Natural killer cell (primary cell): ENCODE measurements at regions not wholly inside any gene's neighbourhood (a gene's known extent, or its start where the extent isn't known, plus 50 kb on each side); places are given as distances from the start of the nearest gene placed in this dataset.

ENCODE experiments used
- ATAC-seq, 3 donors: fragments of 150-1000 bp in 2 of 3; fragments of 200-7000 bp in 1 of 3; cut with Tn5 transposase; 1 replicate in 1 of 3; 2 replicates in 2 of 3; pipeline ENCODE4 v1.10.0; 2021; ENCODE audit warnings: mild to moderate bottlenecking in 2 of 3, moderate library complexity in 2 of 3
- DNase-seq, 2 donors: peaks; one replicate each; pipeline versions ENCODE4 v3.0.0 to v3.0.0-alpha.2; 2013 to 2021; ENCODE audit warnings: mixed read lengths in 1 of 2
- H3K27ac ChIP-seq: one replicate; pipeline ENCODE4 v1.5.1; 2013; ENCODE audit warnings: mild to moderate bottlenecking, low read length
- H3K27me3 ChIP-seq: one replicate; pipeline ENCODE4 v1.6.1; 2013; ENCODE audit warnings: low read length; ENCODE audit not compliant: control insufficient read depth, insufficient read depth
- H3K36me3 ChIP-seq: one replicate; pipeline ENCODE4 v1.6.1; 2013; ENCODE audit warnings: low read length; ENCODE audit not compliant: control insufficient read depth, insufficient read depth
- H3K4me1 ChIP-seq: one replicate; pipeline ENCODE4 v1.6.1; 2013; ENCODE audit warnings: low read length; ENCODE audit not compliant: control insufficient read depth, insufficient read depth
- H3K4me3 ChIP-seq: one replicate; pipeline ENCODE4 v1.5.1; 2013; ENCODE audit warnings: low read length
- H3K9me3 ChIP-seq: one replicate; pipeline ENCODE4 v1.6.1; 2013; ENCODE audit warnings: low read length; ENCODE audit not compliant: control insufficient read depth, insufficient read depth
- H3K27ac Mint-ChIP-seq, 2 donors: one replicate each; pipeline ENCODE4 v1.8.0; 2022; ENCODE audit warnings: mild to moderate bottlenecking in 2 of 2, mixed read lengths in 2 of 2, moderate library complexity in 1 of 2
- H3K27me3 Mint-ChIP-seq, 2 donors: one replicate each; pipeline ENCODE4 v1.8.0; 2022; ENCODE audit warnings: low read depth in 2 of 2, mixed read lengths in 2 of 2
- H3K36me3 Mint-ChIP-seq: one replicate; pipeline ENCODE4 v1.8.0; 2022; ENCODE audit warnings: mixed read lengths
- H3K4me1 Mint-ChIP-seq, 2 donors: one replicate each; pipeline ENCODE4 v1.8.0; 2022; ENCODE audit warnings: mixed read lengths in 2 of 2
- H3K4me3 Mint-ChIP-seq: one replicate; pipeline ENCODE4 v1.8.0; 2022; ENCODE audit warnings: mild to moderate bottlenecking, moderate library complexity, mixed read lengths
- H3K9me3 Mint-ChIP-seq, 2 donors: one replicate each; pipeline ENCODE4 v1.8.0; 2022; ENCODE audit warnings: mixed read lengths in 2 of 2
- WGBS: methylation state at CpG from one replicate; pipeline ENCODE4 v1.1.7; 2013; ENCODE audit warnings: missing lambda C conversion rate; ENCODE audit not compliant: insufficient coverage; 5-methylcytosine and 5-hydroxymethylcytosine counted together
- intact Hi-C: fragments of 100-400 bp; cut with micrococcal nuclease; formaldehyde crosslinking; loops from one replicate; pipeline ENCODE4 v1.14.2; 2022
- TF ChIP-seq, protein P1 (sequence below): fragments of 200-600 bp; IDR thresholded peaks from one replicate; pipeline ENCODE4 v1.8.0; 2022; ENCODE audit warnings: antibody characterized with exemption

DNA sequence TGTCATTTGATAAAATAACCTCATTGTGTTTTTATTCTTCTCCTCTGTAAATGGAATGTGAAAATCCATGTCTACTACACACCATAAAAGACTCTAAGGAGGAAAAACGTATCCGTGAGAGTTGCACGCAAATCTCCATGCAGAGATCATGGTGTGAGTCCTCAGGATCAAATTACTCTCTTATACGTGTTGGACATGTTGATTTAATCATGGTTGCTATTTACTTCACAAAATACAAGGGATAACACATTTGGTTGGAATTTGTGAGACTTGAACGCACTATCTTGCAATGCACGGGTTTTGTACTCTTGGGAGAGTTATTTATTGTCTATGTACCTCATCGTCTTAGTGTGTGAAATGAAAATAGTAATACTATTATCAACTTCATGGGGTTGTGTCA, 128.0 kb upstream of the RASSF8 start:
- H3K4me3 ChIP-seq, result no peak overlapping the region
- ATAC-seq, result no peak
- WGBS, result 92% methylated on average over 4 of the region's 7 CpGs
- TF ChIP-seq, protein P1, sequence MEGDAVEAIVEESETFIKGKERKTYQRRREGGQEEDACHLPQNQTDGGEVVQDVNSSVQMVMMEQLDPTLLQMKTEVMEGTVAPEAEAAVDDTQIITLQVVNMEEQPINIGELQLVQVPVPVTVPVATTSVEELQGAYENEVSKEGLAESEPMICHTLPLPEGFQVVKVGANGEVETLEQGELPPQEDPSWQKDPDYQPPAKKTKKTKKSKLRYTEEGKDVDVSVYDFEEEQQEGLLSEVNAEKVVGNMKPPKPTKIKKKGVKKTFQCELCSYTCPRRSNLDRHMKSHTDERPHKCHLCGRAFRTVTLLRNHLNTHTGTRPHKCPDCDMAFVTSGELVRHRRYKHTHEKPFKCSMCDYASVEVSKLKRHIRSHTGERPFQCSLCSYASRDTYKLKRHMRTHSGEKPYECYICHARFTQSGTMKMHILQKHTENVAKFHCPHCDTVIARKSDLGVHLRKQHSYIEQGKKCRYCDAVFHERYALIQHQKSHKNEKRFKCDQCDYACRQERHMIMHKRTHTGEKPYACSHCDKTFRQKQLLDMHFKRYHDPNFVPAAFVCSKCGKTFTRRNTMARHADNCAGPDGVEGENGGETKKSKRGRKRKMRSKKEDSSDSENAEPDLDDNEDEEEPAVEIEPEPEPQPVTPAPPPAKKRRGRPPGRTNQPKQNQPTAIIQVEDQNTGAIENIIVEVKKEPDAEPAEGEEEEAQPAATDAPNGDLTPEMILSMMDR, result no peak
- H3K9me3 Mint-ChIP-seq, result no peaks in the 10 kb centered on the region
- H3K36me3 Mint-ChIP-seq, result no peaks in the 10 kb centered on the region
- DNase-seq, result no peak
- H3K9me3 ChIP-seq, result no peaks in the 10 kb centered on the region
- H3K27ac Mint-ChIP-seq, result no peak overlapping the region
- H3K27me3 ChIP-seq, result no peaks in the 10 kb centered on the region
- H3K4me1 Mint-ChIP-seq, result no peaks in the 10 kb centered on the region
- intact Hi-C loops, result no loop called here
- H3K4me3 Mint-ChIP-seq, result no peak overlapping the region
- no peaks in the 10 kb centered on the region for H3K36me3 ChIP-seq
- peaks cover 3 to 4% of the 10 kb centered on the region in 2 donors for H3K27me3 Mint-ChIP-seq
- no peaks in the 10 kb centered on the region for H3K4me1 ChIP-seq
- no peak overlapping the region for H3K27ac ChIP-seq

DNA sequence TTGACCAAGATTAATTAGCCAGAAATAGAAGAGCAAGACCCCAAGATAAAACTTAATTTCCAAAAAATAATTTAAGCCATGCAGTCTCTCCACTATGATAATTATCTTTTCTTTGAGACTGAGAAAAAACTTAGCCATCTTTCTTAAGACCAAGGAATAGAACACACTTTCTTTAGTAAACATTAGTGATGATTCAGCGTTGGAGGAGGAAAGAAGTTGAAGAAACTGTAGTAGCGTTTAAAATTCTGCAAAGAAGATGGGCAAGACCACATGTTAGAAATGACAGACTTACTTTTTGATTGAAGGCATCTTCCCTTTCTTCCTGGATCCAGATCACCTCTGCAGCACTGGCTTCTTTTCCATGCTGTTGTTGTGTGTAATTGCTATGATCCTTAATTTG, 124.8 kb upstream of the RASSF8 start:
- H3K36me3 ChIP-seq, result no peaks in the 10 kb centered on the region
- TF ChIP-seq, protein P1, result no peak
- Mint-ChIP-seq H3K27ac (no peak overlapping the region), H3K4me1 (no peaks in the 10 kb centered on the region), H3K9me3 (no peaks in the 10 kb centered on the region), H3K27me3 (peaks cover 4 to 12% of the 10 kb centered on the region in 2 donors), H3K4me3 (no peak overlapping the region), H3K36me3 (no peaks in the 10 kb centered on the region)
- DNase-seq (no peak), ATAC-seq (no peak)
- no peak overlapping the region for H3K27ac ChIP-seq
- intact Hi-C loops, result no loop called here
- H3K27me3 ChIP-seq, result no peaks in the 10 kb centered on the region
- no peaks in the 10 kb centered on the region for H3K4me1 ChIP-seq
- H3K4me3 ChIP-seq, result no peak overlapping the region
- H3K9me3 ChIP-seq, result no peaks in the 10 kb centered on the region
- 85% methylated on average over 2 of the region's 2 CpGs for WGBS

DNA sequence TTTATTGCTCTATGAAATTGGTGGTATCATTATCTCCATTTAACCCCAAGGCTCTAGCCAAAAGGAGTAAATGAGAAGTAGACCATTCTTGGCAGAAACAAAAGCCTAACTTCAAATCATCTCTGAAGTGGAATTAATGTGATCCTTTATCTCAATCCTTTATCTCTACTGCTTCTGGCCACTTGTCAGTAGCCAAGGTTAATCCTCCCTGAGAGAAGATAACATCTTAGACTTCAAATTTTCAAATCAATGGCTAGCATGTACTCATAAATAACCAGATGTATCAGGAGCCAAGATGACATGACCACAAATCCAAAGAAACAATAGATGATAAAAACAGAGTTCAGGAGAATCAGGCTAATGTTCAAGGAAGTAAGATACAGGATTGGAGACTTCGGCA, 123.1 kb upstream of the RASSF8 start:
- H3K4me1 ChIP-seq, result no peaks in the 10 kb centered on the region
- H3K4me3 Mint-ChIP-seq, result no peak overlapping the region
- H3K36me3 Mint-ChIP-seq, result no peaks in the 10 kb centered on the region
- DNase-seq, result no peak
- H3K27ac Mint-ChIP-seq, result no peak overlapping the region
- no peak overlapping the region for H3K27ac ChIP-seq
- H3K4me1 Mint-ChIP-seq, result no peaks in the 10 kb centered on the region
- intact Hi-C loops, result no loop called here
- H3K4me3 ChIP-seq, result no peak overlapping the region
- no peaks in the 10 kb centered on the region for H3K27me3 ChIP-seq
- H3K9me3 Mint-ChIP-seq, result no peaks in the 10 kb centered on the region
- no CpG with 5 or more reads among the region's 1 CpG for WGBS
- TF ChIP-seq, protein P1, result no peak
- no peak for ATAC-seq
- H3K36me3 ChIP-seq, result no peaks in the 10 kb centered on the region
- H3K27me3 Mint-ChIP-seq, result peaks cover 1 to 12% of the 10 kb centered on the region in 2 donors
- no peaks in the 10 kb centered on the region for H3K9me3 ChIP-seq

DNA sequence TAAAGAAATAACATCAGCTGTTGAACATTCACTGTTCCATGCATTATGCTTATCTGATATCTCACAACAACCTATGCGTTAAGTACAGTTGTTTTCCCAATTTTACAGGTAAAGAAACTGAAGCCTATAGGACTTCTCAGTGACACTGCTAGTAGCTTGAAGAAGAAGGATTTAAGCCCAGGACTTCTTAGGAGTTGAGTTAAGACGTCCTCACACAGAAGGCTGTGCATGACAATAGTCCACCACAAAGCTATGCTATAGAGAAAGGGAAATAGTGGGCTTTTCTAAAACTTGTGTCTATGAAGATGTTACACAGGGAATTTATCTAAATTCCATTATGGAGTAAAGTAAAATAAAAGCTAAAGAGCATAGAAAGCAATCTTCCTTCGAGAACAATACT, 120.5 kb upstream of the RASSF8 start:
- DNase-seq (no peak), ATAC-seq (no peak)
- Histone ChIP-seq H3K9me3 (no peaks in the 10 kb centered on the region), H3K27me3 (no peaks in the 10 kb centered on the region), H3K4me3 (no peak overlapping the region), H3K36me3 (no peaks in the 10 kb centered on the region), H3K4me1 (no peaks in the 10 kb centered on the region), H3K27ac (no peak overlapping the region)
- no peaks in the 10 kb centered on the region for H3K9me3 Mint-ChIP-seq
- WGBS, result 93% methylated on average over 3 of the region's 3 CpGs
- TF ChIP-seq, protein P1, result no peak
- no peaks in the 10 kb centered on the region for H3K4me1 Mint-ChIP-seq
- no peak overlapping the region for H3K27ac Mint-ChIP-seq
- no peaks in the 10 kb centered on the region for H3K36me3 Mint-ChIP-seq
- H3K27me3 Mint-ChIP-seq, result peaks cover 0 to 12% of the 10 kb centered on the region in 2 donors
- intact Hi-C loops, result no loop called here
- no peak overlapping the region for H3K4me3 Mint-ChIP-seq
